ENCODE measurements at regions not wholly inside any gene's neighbourhood (a gene's known extent, or its start where the extent isn't known, plus 50 kb on each side); places are given as distances from the start of the nearest gene placed in this dataset.
"Not testable (repeated sequence)": the region's sequence is repeated elsewhere in the genome, so short reads cannot be mapped to it uniquely, and the experiment has no call there.

- DNase-seq = no peak
Measured at GRCh38 chr22:48624401-48624800, 1203.3 kb downstream of the BRD1 start.

- DNase-seq = no peak
Measured at GRCh38 chr22:48622891-48623545, 1204.7 kb downstream of the BRD1 start.

- DNase-seq = no peak
Measured at GRCh38 chr22:48621085-48621484, 1206.6 kb downstream of the BRD1 start.

GRCh38 chr22:48620460-48620859, 1207.2 kb downstream of the BRD1 start:
- DNase-seq = not testable (repeated sequence)

GRCh38 chr22:48619721-48620120, 1208.0 kb downstream of the BRD1 start:
- DNase-seq = no peak

- DNase-seq = no peak
Measured at GRCh38 chr22:48618326-48618725, 1209.3 kb downstream of the BRD1 start.

- DNase-seq = no peak
Measured at GRCh38 chr22:48616656-48617055, 1211.0 kb downstream of the BRD1 start.

GRCh38 chr22:48615171-48616008, 1212.3 kb downstream of the BRD1 start:
- no peak for DNase-seq

- no peak for DNase-seq
Measured at GRCh38 chr22:48613566-48614200, 1214.0 kb downstream of the BRD1 start.

- DNase-seq = no peak
Measured at GRCh38 chr22:48612077-48612995, 1215.3 kb downstream of the BRD1 start.

- no peak for DNase-seq
Measured at GRCh38 chr22:48609279-48609865, 1218.3 kb downstream of the BRD1 start.

- no peak for DNase-seq
Measured at GRCh38 chr22:48607901-48608662, 1219.6 kb downstream of the BRD1 start.

GRCh38 chr22:48606684-48607307, 1220.9 kb downstream of the BRD1 start:
- DNase-seq = no peak

- no peak for DNase-seq
Measured at GRCh38 chr22:48605856-48606481, 1221.7 kb downstream of the BRD1 start.

- DNase-seq = no peak
Measured at GRCh38 chr22:48605125-48605524, 1222.5 kb downstream of the BRD1 start.

GRCh38 chr22:48603621-48604320, 1223.9 kb downstream of the BRD1 start:
- DNase-seq = no peak

- DNase-seq = no peak
Measured at GRCh38 chr22:48602805-48603518, 1224.7 kb downstream of the BRD1 start.

- DNase-seq = no peak
Measured at GRCh38 chr22:48600681-48601080, 1227.0 kb downstream of the BRD1 start.

GRCh38 chr22:48600171-48600570, 1227.5 kb downstream of the BRD1 start:
- DNase-seq = no peak
